ENCODE measurements at regions not wholly inside any gene's neighbourhood (a gene's known extent, or its start where the extent isn't known, plus 50 kb on each side); places are given as distances from the start of the nearest gene placed in this dataset.

DNA sequence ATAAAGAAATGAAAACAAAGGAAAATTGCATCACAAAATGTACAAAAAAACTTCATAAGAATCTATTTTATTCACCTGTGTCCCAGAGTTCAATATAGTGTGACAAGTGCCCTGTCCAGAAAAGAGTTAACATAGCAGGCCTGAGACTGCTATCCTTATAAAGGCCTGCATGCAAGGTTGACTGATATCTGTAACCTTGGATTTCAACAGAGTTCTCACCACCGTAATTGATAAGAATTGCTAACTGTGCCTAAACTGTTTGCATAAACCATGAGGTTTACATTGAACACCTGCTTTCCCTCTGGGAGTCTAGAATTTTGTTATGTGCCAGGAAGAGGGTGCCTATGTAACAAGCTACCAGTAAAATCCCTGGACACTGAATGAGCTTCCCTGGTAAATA lies 461.7 kb upstream of the DPH6 start:
- TF ChIP-seq, protein P1, sequence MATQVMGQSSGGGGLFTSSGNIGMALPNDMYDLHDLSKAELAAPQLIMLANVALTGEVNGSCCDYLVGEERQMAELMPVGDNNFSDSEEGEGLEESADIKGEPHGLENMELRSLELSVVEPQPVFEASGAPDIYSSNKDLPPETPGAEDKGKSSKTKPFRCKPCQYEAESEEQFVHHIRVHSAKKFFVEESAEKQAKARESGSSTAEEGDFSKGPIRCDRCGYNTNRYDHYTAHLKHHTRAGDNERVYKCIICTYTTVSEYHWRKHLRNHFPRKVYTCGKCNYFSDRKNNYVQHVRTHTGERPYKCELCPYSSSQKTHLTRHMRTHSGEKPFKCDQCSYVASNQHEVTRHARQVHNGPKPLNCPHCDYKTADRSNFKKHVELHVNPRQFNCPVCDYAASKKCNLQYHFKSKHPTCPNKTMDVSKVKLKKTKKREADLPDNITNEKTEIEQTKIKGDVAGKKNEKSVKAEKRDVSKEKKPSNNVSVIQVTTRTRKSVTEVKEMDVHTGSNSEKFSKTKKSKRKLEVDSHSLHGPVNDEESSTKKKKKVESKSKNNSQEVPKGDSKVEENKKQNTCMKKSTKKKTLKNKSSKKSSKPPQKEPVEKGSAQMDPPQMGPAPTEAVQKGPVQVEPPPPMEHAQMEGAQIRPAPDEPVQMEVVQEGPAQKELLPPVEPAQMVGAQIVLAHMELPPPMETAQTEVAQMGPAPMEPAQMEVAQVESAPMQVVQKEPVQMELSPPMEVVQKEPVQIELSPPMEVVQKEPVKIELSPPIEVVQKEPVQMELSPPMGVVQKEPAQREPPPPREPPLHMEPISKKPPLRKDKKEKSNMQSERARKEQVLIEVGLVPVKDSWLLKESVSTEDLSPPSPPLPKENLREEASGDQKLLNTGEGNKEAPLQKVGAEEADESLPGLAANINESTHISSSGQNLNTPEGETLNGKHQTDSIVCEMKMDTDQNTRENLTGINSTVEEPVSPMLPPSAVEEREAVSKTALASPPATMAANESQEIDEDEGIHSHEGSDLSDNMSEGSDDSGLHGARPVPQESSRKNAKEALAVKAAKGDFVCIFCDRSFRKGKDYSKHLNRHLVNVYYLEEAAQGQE (IDR thresholded peaks at IDR 0.05; ENCODE audit: insufficient read depth in 1 of 2, low read depth in 2 of 2, low read length in 2 of 2) = no peak
- TF ChIP-seq SIN3A (IDR thresholded peaks at IDR 0.05; ENCODE audit: borderline replicate concordance, insufficient read depth, low read length) = no peak
- no peak for TF ChIP-seq TAF1 (IDR thresholded peaks at IDR 0.05; ENCODE audit: borderline replicate concordance, insufficient read depth, low read length)
- no peak for TF ChIP-seq POLR2AphosphoS5 (IDR thresholded peaks at IDR 0.05; ENCODE audit: low read depth, low read length)
